ENCODE measurements at regions not wholly inside any gene's neighbourhood (a gene's known extent, or its start where the extent isn't known, plus 50 kb on each side); places are given as distances from the start of the nearest gene placed in this dataset.

DNA sequence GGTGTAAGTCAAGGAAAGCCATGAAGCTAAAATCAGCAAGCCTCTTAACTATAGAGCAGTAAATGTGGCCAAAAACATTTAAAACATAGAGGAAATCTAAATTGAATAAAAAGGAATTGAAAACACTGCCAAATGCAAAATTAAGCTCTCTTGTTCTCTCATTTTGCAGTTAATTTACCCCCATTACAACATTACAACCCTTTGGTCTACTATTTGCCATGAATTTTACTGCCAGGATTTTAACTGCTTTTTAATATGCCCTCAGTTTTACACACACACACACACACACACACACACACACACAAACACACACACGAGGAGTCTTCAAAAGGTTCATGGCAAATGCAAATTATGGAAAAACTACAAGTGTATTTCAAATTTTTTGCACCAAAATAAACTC, 91.4 kb upstream of the ACO1 start:
- DNase-seq, result no peak

DNA sequence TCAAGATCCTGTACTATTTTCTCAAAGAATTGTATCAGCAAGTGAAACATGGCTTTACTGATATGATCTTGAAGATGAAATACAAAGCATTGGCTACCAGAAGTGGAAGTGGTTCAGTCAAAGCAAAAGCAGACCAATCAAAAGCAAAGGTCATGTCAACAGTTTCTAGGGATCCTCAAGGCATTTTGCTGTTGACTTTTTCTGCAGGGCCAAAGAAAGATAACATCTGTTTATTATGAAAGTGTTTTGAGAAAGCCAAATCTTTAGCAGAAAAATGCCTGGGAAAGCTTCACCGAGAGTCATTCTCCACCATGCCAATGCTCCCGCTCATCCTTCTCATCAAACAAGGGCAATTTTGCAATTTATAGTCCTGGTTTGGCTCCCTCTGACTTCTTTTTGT, 90.3 kb upstream of the ACO1 start:
- no peak for DNase-seq

DNA sequence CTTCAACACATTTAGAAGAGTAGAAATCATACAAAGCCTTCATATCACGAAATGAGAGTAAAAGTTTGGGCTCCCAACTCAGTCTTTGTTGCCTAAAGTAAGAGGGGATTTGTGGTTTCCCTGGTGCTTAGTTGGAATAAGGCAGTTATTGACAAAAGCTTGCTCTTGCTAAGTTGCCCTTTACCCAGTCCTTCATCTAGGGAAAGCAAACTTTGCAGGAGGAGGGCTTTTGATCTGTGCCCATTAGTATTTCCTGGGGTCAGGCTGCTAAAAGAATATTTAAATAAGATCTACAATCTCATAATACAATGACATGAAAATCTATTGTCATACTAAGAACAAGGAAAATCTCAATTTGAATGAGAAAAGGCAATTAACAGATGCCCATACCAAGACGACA, 84.1 kb upstream of the ACO1 start:
- no peak for DNase-seq

DNA sequence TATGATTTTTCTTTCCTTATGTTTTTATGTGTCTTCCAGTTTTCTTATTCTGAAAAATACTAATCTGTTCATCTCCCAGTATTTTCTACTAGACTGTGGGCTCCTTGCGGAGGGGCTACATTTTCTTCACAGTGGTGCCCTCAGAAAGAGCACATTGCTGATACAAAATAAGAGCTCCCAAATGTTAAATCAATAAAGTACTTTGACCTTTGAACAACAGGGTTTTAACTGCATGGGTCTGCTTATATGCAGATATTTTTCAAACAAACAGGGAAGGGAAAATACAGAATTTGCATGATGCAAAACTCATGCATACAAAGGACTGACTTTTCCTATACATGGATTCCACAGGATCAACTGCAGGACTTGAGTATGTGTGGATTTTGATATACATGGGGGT, 79.9 kb upstream of the ACO1 start:
- DNase-seq, result no peak

DNA sequence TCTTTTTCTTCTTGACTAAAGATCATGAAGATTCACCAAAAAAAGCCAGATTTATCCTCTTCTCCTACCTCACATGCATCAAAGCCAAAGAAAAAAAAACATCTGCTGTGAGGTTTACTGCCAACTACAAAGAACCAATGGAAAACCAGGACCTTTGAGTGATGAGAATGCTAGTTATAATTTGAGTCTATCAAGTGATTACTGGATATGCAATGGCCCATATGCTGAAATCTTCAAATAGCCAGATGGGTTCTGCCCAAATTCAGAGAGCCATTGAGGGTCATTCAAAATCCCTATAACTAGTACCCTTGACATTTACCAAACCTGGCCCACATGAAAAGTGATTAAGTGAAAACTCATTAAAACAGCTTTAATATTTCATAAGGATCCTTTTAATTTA, 78.4 kb upstream of the ACO1 start:
- no peak for DNase-seq

DNA sequence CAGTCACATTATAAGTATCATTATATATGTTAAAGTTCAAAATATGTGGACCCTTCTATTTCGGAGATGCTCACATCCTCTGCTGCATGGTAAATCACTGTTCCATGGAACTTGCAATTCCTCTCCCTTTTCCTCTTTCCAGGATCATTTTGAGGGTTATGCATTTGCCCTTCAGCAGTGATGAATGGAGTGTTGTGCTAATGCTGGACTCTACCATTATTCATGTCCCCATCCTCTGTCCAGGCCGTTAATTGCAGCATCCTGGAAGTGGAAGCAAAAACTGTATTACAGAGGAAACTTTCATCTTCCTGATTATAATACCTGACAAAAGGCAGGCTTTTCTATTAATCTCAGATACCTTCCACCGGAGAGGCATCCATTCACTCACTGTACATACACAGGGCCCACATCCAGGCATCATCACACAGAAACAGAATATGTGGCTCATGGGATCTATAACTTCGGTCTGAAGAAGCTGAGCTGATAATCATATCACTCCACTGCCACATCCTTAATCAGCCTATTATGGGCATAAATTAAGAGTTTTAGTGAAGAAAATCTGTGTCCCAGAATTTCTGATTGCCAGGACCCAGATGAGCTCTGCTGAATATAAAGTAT, 65.0 kb upstream of the ACO1 start:
- no peak for DNase-seq

DNA sequence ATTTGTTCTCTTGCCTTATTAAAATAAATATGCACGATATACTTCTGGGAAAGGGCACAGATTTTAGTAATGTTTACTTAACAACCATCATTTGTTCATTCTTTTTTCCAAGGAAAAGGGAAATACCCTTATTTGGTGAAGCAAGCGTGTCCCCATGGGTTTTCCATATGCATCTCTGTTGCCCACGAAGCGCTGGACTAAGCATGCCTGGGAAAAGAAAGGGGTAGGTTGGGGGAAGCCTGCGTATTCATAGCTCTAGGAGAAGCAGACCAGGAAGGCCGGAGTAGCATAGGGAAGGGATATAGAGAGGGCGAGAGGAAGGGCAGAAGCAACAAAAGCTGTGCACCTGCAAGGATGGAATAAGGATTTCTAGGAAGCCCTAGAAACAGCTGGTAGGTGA, 61.8 kb upstream of the ACO1 start:
- no peak for DNase-seq

DNA sequence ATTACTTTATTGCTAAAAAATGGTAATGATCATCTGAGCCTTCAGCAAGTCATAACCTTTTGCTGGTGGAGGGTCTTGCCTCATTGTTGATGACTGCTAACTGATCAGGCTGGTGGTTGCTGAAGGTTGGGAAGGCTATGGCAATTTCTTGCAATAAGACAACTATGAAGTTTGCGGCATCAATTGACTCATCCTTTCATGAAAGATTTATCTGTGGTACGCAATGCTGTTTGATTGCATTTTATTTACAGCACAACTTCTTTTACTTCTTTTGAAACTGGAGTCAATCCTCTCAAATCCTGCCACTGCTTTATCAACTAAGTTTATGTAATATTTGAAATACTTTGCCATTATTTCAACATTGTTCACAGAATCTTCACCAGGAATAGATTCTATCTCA, 58.3 kb upstream of the ACO1 start:
- DNase-seq, result no peak

DNA sequence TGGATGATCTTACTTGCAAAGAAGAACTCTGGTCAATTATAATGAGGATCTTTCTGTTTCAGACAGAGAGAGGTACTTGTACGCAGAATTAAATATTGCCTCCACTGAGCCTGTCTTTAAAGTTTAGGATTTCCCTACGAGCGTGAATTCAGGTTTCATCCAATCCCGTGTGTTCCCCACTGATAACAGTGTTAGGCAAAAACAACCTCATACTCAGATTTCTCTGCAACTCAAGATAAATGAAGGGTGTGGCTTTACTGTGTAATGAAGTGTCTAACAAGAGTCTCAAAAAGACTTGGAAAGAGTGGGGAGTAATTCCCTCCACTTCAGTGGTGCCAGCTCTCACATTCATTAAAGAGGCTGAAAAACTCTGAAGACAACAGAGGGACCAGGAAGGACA, 53.2 kb upstream of the ACO1 start:
- no peak for DNase-seq

DNA sequence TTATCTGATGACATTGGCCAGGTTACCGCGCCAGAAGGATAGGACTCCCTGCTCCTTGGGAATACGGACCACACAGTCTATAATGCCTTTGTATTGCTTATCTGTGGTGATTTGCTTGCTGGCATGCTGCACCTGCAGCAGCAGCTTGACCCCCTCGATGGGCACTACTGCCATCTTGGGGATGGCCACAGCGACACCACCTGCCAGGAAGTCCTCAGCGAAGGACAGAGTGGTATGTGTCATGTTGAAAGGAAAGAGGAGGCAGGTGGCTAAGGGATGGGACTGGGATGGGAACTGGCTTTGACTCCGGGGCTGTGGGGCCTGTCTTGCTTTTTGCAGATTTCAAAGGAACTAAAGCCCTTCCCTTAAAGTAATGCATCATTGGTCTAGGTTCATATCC, 50.3 kb upstream of the ACO1 start:
- DNase-seq, result no peak

All from suppressor macrophage (primary cell).